Vagina (tissue), 2 donors: ENCODE measurements at regions not wholly inside any gene's neighbourhood (a gene's known extent, or its start where the extent isn't known, plus 50 kb on each side); places are given as distances from the start of the nearest gene placed in this dataset.

Source experiments
- POLR2A ChIP-seq, 2 donors: fragments of 450-650 bp; IDR thresholded peaks; one replicate each; pipeline ENCODE4 v1.6.1; 2017; ENCODE audit warnings: antibody characterized with exemption in 2 of 2, mild to moderate bottlenecking in 2 of 2, moderate library complexity in 2 of 2
- TF ChIP-seq, protein P1 (sequence below), 3 experiments: fragments of 450-650 bp in 2 of 3; fragments of 200-600 bp in 1 of 3; sonication (generic) in 1 of 3; IDR thresholded peaks; one replicate each; pipeline ENCODE4 v1.5.1; 2017 to 2019; ENCODE audit warnings: antibody characterized with exemption in 3 of 3, mild to moderate bottlenecking in 2 of 3, moderate library complexity in 2 of 3

DNA sequence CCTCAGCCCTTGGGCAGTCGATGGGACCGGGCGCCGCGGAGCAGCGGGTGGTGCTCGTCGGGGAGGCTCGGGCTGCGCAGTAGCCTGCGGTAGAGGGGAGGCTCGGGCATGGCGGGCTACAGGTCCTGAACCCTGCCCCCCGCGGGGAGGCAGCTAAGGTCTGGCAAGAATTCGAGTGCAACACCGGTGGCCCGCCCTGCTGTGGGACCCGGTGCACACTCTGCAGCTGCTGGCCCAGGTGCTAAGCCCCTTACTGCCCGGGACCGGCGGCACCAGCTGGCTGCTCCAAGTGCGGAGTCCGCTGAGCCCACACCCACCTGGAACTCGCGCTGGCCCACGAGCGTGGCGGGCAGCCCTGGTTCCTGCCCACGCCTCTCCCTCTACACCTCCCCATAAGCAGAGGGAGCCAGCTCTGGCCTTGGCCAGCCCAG is 377.7 kb upstream of the RBMS3 start:
- TF ChIP-seq POLR2A (IDR thresholded peaks at IDR 0.05), result no peak
- TF ChIP-seq, protein P1, sequence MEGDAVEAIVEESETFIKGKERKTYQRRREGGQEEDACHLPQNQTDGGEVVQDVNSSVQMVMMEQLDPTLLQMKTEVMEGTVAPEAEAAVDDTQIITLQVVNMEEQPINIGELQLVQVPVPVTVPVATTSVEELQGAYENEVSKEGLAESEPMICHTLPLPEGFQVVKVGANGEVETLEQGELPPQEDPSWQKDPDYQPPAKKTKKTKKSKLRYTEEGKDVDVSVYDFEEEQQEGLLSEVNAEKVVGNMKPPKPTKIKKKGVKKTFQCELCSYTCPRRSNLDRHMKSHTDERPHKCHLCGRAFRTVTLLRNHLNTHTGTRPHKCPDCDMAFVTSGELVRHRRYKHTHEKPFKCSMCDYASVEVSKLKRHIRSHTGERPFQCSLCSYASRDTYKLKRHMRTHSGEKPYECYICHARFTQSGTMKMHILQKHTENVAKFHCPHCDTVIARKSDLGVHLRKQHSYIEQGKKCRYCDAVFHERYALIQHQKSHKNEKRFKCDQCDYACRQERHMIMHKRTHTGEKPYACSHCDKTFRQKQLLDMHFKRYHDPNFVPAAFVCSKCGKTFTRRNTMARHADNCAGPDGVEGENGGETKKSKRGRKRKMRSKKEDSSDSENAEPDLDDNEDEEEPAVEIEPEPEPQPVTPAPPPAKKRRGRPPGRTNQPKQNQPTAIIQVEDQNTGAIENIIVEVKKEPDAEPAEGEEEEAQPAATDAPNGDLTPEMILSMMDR (IDR thresholded peaks at IDR 0.05), result no peak
